GM18499 (cell line): ENCODE measurements at regions not wholly inside any gene's neighbourhood (a gene's known extent, or its start where the extent isn't known, plus 50 kb on each side); places are given as distances from the start of the nearest gene placed in this dataset.

Experiments used
- ATAC-seq: cut with Tn5 transposase; IDR thresholded peaks from one replicate; pipeline ENCODE4 v1.9.1; 2021; ENCODE audit warnings: moderate number of reproducible peaks; ENCODE audit not compliant: insufficient read depth, unreplicated experiment

DNA sequence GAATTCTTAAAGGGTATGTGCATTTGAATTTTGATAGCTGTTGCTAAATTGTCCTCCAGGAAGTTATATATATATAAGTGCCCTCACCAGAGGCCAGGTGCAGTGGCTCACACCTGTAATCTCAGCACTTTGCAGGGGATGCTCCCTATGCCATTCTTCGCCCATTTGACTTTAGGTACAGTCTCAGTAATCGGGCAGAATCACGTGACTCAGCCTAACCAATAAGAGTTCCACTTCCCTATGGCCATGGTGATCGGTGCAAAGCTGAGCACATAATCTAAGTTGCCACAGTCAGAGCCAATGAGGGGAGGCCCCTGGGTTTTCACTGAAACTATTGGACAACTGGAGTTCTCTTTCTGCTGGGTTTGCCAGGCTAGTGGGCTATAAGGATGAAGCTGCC is 274.6 kb upstream of the TBX3 start:
- ATAC-seq: no peak

- ATAC-seq: no peak
These were observed 273.2 kb upstream of the TBX3 start for GRCh38 chr12:114957225-114957624.

DNA sequence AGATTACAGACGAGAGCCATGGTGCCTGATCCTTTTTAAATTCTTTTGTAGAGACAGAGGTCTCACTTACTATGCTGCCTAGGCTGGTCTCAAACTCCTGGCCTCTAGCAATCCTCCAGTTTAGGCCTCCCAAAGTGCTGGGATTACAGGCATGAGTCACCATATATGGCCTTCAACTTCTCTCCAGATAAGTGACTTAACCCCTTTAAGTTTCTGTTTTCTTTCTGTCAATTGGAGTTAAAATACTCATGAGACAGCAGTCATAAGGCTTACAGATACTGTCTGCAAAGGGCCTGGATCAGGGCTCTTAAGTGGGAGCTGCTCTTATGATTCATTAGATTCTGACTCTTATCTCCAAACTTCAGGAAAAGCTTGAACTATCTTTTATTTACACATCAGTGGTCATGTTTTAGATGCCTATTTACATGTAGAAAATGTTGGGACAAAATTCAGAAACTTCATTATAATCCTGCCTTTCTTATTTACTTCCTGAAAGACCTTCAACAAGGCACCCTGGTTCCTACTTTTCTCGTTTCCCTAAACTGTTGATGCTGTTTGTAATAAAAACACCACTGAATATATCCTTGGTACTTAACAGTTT is 271.5 kb upstream of the TBX3 start:
- ATAC-seq: no peak

DNA sequence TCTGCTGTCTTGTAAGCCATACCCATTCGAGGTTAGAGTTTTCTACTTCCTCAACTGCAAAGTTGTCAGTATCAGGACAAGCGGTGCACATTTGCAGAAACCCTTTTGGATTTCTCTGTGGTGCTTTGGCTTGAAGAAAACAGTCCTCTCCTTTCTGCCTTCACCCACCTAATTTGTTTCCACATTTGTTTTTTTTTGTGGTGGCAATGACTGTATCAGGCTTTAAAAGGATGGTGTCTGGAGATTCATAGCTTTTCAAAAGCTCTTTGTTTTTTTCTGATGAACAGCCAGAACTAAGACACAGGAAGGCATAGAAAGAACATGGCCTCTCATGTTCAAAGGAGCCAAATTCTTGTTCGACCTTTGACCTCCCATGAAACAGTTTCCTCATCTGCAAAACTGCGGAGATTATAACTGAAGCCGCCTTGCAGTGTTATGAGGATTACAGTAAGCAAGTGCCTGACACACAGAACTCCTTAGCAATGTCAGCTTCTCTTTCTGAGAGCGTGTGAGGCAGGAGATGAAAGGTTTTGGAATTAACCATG is 270.6 kb upstream of the TBX3 start:
- ATAC-seq: no peak

- ATAC-seq: no peak
These were observed 268.7 kb upstream of the TBX3 start for GRCh38 chr12:114952573-114953271.

GRCh38 chr12:114949058-114949820 is 265.3 kb upstream of the TBX3 start:
- no peak for ATAC-seq

GRCh38 chr12:114945351-114945750 is 261.4 kb upstream of the TBX3 start:
- ATAC-seq: no peak

DNA sequence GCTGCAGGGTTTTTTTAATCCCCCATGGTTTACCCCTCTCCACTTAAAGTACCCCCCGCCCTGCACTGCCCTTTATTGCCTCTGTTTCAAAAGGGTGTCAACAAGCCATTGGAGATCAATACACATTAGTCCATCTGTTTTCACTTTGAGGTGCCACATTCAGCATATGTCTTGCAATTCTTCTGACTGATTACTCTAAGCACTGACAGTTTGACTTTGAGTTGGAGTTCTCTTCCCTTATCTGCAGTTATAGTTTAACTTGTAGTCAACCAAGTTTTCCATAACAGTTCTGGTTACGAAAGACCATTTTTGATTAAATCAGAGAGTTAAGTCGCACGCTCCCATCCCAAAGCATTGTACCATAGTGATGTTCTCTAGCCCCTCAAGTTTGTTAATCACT is 260.8 kb upstream of the TBX3 start:
- no peak for ATAC-seq

GRCh38 chr12:114943601-114944000 is 259.6 kb upstream of the TBX3 start:
- no peak for ATAC-seq

DNA sequence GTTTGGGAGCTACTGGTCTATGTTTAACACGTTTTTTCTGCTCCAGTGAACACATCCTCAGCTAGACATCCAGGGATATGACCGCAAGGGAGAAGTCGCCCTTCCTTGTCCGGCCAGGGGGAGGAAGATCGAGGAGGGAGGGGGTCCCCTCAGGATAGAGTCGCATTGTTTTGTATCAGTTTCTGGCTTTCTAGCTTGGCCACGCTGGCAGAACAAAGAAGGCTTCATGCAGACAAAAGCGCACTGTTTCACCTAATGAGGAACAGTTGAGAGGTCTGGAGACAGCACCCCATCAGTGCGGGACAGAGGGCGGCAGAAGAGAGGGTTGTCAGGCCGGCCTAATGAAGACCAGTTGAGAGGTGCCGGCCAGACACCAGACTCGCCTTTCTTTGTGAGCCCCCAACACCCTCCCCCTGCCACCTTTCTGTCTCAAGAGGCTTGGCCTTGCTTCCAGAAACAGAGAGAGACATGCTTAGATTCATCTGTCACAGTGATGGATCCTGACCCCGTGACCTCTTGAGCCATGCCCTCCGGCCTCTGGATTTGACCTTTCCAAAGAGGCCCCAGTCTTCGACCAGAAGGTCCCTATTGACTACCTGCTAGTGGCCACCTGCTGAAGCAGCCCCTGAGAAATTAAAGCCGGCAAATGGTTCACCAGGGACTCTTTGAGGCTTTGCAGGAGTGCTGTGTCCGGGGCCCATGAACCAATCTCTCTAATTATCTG is 254.7 kb upstream of the TBX3 start:
- no peak for ATAC-seq

DNA sequence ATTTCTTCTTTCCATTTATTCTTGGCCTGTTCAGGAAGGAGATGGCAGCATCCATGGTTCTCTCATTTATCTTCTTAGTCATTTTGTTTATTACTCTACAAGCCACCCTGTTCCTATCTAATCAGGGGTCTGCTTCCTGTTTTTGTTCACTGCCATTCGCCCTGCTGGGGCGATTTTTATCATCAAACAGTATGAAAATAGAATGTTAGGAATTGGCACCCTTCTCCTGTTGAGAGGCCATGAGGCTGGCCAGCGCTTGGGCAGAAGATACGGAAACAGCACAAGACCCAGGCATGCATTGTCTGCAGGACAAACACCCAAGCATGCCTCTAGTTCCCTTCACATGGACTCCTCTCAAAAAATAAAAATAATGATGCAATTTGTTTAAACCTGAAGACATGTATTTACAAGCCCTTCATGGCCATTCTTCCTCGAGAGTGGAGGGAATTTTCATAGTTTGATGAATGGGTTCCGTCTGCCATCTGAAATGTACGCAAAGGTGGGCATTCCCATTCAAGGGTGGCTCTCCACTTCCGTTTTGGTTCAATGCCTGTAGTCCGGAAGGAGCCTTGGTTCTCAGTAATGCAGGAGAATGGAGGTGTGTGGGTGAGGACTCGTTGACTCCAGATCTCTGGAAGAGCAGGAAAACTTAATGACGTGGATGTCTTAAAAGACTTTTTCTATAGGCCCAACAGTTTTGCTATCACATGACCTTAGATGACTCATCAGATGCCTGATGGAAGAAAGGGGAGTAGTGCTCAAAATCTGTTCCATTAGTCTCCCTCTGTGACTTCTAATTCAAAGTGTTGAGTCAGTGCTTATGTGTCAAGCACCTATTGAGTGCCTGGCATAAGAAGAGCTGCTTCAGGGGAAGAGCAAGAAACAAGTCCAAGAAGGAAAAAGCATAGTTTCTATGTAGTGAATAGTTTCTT is 252.4 kb upstream of the TBX3 start:
- no peak for ATAC-seq

- ATAC-seq: no peak
These were observed 251.7 kb upstream of the TBX3 start for GRCh38 chr12:114935658-114936057.

DNA sequence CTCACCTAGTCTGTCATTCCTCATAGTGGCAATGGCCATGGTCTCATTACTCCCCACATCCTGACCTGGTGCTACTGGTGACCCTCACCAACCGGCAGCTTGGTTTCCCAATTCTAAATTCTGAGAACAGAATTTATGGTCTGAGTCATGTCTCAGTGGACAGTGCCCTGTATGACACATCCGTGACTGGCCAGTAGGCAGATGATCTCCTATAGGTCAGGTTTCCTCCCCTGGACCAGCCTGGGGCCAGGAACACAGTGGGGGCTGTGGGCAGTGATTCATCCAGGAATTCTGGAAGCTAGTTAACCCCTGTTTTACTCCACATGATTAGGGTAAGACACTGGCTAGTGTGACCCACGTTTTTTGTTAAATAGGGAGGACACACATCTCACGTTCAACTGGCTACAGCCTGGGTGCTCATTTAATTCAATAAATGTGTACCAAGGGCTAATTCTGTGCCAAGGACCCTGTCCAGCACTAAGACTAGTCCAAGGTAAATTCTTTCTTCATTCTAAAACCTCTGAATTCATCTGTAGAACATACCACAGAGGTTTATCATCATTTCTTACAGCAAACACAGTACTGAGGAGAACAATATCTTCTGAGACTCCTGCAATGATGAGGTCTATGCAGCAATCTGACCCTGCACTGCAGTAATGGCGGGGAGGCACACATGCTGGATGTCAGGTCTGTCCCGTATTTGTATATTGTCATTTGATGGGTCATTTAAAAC is 249.6 kb upstream of the TBX3 start:
- ATAC-seq: no peak

GRCh38 chr12:114932806-114933205 is 248.8 kb upstream of the TBX3 start:
- ATAC-seq: no peak

- ATAC-seq: no peak
These were observed 247.1 kb upstream of the TBX3 start for GRCh38 chr12:114931025-114931424.

- ATAC-seq: no peak
These were observed 242.4 kb upstream of the TBX3 start for GRCh38 chr12:114926341-114926740.

GRCh38 chr12:114924946-114925475 is 241.0 kb upstream of the TBX3 start:
- no peak for ATAC-seq

DNA sequence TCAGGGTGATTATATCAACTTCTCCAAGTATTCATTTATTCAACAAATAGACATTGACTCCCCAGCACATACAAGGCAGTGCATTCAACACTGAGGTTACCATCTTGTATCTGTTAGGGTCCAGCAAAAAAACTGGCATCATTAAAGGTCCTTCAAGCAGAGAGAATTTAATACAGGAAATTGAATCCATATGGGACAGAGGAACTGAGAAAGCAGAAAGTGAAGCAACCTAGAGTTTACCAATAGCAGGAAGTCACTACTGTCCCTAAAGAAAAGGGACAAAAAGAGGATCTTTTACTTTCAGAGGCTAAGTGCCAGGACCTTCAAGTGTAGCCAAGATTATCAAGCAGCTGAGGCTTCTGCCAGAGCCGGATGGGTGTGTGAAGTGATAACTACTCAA is 237.8 kb upstream of the TBX3 start:
- ATAC-seq: no peak
